HepG2 (cell line): ENCODE measurements at regions not wholly inside any gene's neighbourhood (a gene's known extent, or its start where the extent isn't known, plus 50 kb on each side); places are given as distances from the start of the nearest gene placed in this dataset.

Source experiments
- ATAC-seq: fragments of 200-7000 bp; cut with Tn5 transposase; 3 replicates; pipeline ENCODE4 v1.9.1; 2020; ENCODE audit warnings: mild to moderate bottlenecking, moderate library complexity
- BruUV-seq: library from RNA; stranded (reverse); fragments of 400-500 nt; replicated peaks from 2 replicates; lab custom pipeline; 2021; lab: Mats Ljungman, UMichigan
- CTCF ChIA-PET: fragments of 300-600 bp; formaldehyde crosslinking; extraction: SDS; loops from one replicate; lab custom pipeline; 2021; ENCODE audit warnings: low total read pairs, inconsistent platforms, low intra/inter-chr PET ratio; lab: Yijun Ruan, JAX
- POLR2A ChIA-PET: fragments of 350-600 bp; sonication (Branson Sonifier 250); formaldehyde crosslinking; loops from one replicate; lab custom pipeline; 2020; ENCODE audit warnings: antibody characterized with exemption, inconsistent platforms; lab: Yijun Ruan, JAX
- DNase-seq: peaks from one replicate; pipeline ENCODE4 v3.0.0-alpha.2; 2015; ENCODE audit warnings: low spot score
- FAIRE-seq: peaks from 3 replicates; lab custom pipeline; 2011; peaks lifted over from hg19 to GRCh38; lab: Jason Lieb, UNC
- H2AFZ ChIP-seq: one replicate; pipeline ENCODE4 v1.6.1; 2011; ENCODE audit warnings: low read length, inconsistent platforms
- H3K27ac ChIP-seq: fragments of 300-600 bp; 3 replicates; pipeline ENCODE4 v1.8.0; 2011; ENCODE audit warnings: mixed run types, mild to moderate bottlenecking, mixed read lengths, low read length, inconsistent platforms; ENCODE audit not compliant: insufficient read depth; ENCODE audit errors: extremely low read length
- H3K27me3 ChIP-seq, 2 experiments: fragments of 200-600 bp in 1 of 2; 2 replicates in 1 of 2; 3 replicates in 1 of 2; pipeline versions ENCODE4 v1.6.0 to v1.8.0; 2011; ENCODE audit warnings: low read length in 2 of 2, mild to moderate bottlenecking in 2 of 2, moderate library complexity in 2 of 2, inconsistent platforms in 1 of 2; ENCODE audit not compliant: insufficient read depth in 2 of 2, control insufficient read depth in 1 of 2
- H3K36me3 ChIP-seq, 2 experiments: fragments of 200-600 bp in 1 of 2; replicated peaks in 1 of 2; 2 replicates in 1 of 2; 3 replicates in 1 of 2; pipeline versions ENCODE4 v1.5.1 to v1.8.0; 2011; ENCODE audit warnings: low read length in 2 of 2, inconsistent platforms in 1 of 2; ENCODE audit not compliant: insufficient read depth in 2 of 2, control insufficient read depth in 1 of 2
- H3K4me1 ChIP-seq: 2 replicates; pipeline ENCODE4 v1.5.1; 2012; ENCODE audit warnings: low read length, inconsistent platforms; ENCODE audit not compliant: insufficient read depth
- H3K4me2 ChIP-seq: 2 replicates; pipeline ENCODE4 v1.6.0; 2011; ENCODE audit warnings: low read depth, low read length, inconsistent platforms
- H3K4me3 ChIP-seq, 3 experiments: fragments of 200-600 bp in 1 of 3; sonication (generic), shearing (Covaris generic) in 1 of 3; replicated peaks in 1 of 3; 2 replicates each; pipeline ENCODE4 v1.5.1; 2011 to 2016; ENCODE audit warnings: low read length in 3 of 3, inconsistent platforms in 2 of 3, low read depth in 2 of 3, mild to moderate bottlenecking in 2 of 3, control low read depth in 1 of 3, mixed read lengths in 1 of 3; ENCODE audit not compliant: insufficient read depth in 1 of 3
- H3K79me2 ChIP-seq: one replicate; pipeline ENCODE4 v1.6.1; 2011; ENCODE audit warnings: low read length, inconsistent platforms; ENCODE audit not compliant: insufficient read depth
- H3K9ac ChIP-seq: 2 replicates; pipeline ENCODE4 v1.6.0; 2011; ENCODE audit warnings: mild to moderate bottlenecking, low read depth, low read length, inconsistent platforms; ENCODE audit not compliant: insufficient read depth
- H3K9me3 ChIP-seq: 2 replicates; pipeline ENCODE4 v1.5.1; 2012; ENCODE audit warnings: mild to moderate bottlenecking, low read length
- H4K20me1 ChIP-seq: 2 replicates; pipeline ENCODE4 v1.6.0; 2011; ENCODE audit warnings: inconsistent platforms, mild to moderate bottlenecking, low read length, moderate library complexity; ENCODE audit not compliant: insufficient read depth
- MAFF ChIP-seq: IDR thresholded peaks from 2 replicates; pipeline ENCODE4 v1.6.1; 2011; ENCODE audit warnings: low read depth, low read length, improper control_type of control experiment
- MAFK ChIP-seq, 2 experiments: IDR thresholded peaks in 1 of 2; conservative IDR thresholded peaks in 1 of 2; 2 replicates each; pipeline ENCODE4 v1.6.1; 2011; ENCODE audit warnings: improper control_type of control experiment in 2 of 2, low read length in 2 of 2
- NFE2L2 ChIP-seq: fragments of 150-350 bp; IDR thresholded peaks from 2 replicates; pipeline ENCODE4 v1.6.1; 2014; ENCODE audit warnings: low read length
- TFE3 ChIP-seq: IDR thresholded peaks from 2 replicates; pipeline ENCODE4 v1.6.1; 2016
- ZNF251 ChIP-seq: sonication (generic); formaldehyde crosslinking; IDR thresholded peaks from 2 replicates; pipeline ENCODE4 v1.9.0; 2021; ENCODE audit warnings: mild to moderate bottlenecking, missing genetic modification reagents
- WGBS: methylation state at CpG from one replicate; pipeline ENCODE4 v1.1.6; 2017; ENCODE audit warnings: low lambda C conversion rate; 5-methylcytosine and 5-hydroxymethylcytosine counted together
- in situ Hi-C: cut with HindIII; loops from 2 replicates; pipeline ENCODE4 v1.10.0; 2017; ENCODE audit warnings: low pct_unique_long_range_greater_than_20kb; ENCODE audit not compliant: extremely low pct_ligation_motif_present
- intact Hi-C: fragments of 100-400 bp; cut with micrococcal nuclease; formaldehyde crosslinking; loops from one replicate; pipeline ENCODE4 v1.10.0; 2022; ENCODE audit not compliant: unreplicated experiment
- TF ChIP-seq, protein P1 (sequence below): sonication (generic); formaldehyde crosslinking; IDR thresholded peaks from 2 replicates; pipeline ENCODE4 v1.4.0; 2020; ENCODE audit warnings: missing genetic modification reagents, mild to moderate bottlenecking, borderline replicate concordance

DNA sequence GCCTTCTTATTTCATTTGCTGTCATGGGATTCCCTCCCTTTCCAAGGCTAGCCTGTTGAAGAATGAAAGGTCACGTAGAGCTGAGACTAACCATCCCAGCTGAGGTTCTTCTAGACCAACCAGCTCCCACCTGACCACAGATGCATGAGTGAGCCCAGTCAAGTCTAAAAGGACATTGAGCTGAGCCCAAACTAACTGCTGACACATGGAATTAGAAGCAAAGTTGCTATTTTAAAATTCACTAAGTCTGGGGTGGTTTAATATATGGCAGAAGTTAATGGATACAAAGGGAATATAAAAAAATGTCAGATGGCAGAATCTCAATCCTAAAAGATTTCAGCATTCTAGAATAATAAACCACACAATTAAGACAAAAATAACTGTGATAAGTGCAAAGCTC lies 118.9 kb upstream of the RASGEF1B start:
- Histone ChIP-seq H3K9me3 (no peaks in the 10 kb centered on the region), H2AFZ (no peak overlapping the region), H3K4me3 (no peak overlapping the region), H3K27me3 (no peaks in the 10 kb centered on the region), H4K20me1 (no peaks in the 10 kb centered on the region), H3K9ac (no peak overlapping the region), H3K36me3 (no peaks in the 10 kb centered on the region), H3K79me2 (no peaks in the 10 kb centered on the region), H3K4me2 (no peak overlapping the region), H3K27ac (no peak overlapping the region), H3K4me1 (no peaks in the 10 kb centered on the region)
- no TSS peak for BruUV-seq
- TF ChIP-seq NFE2L2, result no peak
- peak; percentile 58 for TF ChIP-seq MAFF
- TF ChIP-seq, protein P1, sequence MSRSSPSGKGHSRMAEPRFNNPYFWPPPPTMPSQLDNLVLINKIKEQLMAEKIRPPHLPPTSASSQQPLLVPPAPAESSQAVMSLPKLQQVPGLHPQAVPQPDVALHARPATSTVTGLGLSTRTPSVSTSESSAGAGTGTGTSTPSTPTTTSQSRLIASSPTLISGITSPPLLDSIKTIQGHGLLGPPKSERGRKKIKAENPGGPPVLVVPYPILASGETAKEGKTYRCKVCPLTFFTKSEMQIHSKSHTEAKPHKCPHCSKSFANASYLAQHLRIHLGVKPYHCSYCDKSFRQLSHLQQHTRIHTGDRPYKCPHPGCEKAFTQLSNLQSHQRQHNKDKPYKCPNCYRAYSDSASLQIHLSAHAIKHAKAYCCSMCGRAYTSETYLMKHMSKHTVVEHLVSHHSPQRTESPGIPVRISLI (CRISPR knock-in tag), result no peak
- TF ChIP-seq MAFK (conservative IDR thresholded peaks at IDR 0.05 in 1 of 2, IDR thresholded peaks at IDR 0.05 in 1 of 2; ENCODE audit: low read length in 2 of 2), result peak; percentile 48 to 62; a peak in 3 of 4 replicates
- in situ Hi-C loops (no loop called here), intact Hi-C loops (no loop called here)
- FAIRE-seq (no peak), DNase-seq (no peak), ATAC-seq (no peak)
- ChIA-PET POLR2A (no interaction called here), CTCF (no interaction called here)
- 0% methylated on average over 1 of the region's 1 CpG for whole genome bisulfite sequencing

- intact Hi-C loops (no loop called here), in situ Hi-C loops (no loop called here)
- no peaks in the 10 kb centered on the region for H3K36me3 ChIP-seq
- ChIA-PET CTCF (no interaction called here), POLR2A (no interaction called here)
- H3K27me3 ChIP-seq, result no peaks in the 10 kb centered on the region
- no peak overlapping the region for H3K4me2 ChIP-seq
- DNase-seq (no peak), ATAC-seq (no peak), FAIRE-seq (no peak)
- 16% methylated on average over 1 of the region's 1 CpG for WGBS
- no peak overlapping the region for H2AFZ ChIP-seq
- H4K20me1 ChIP-seq, result no peaks in the 10 kb centered on the region
- no peak for TF ChIP-seq ZNF251 (CRISPR knock-in tag)
- TF ChIP-seq TFE3 (CRISPR knock-in tag), result no peak
- 0 out of 2 replicates have a peak, but pooled peaks have one; percentile 6 for TF ChIP-seq MAFF
- peak in 1 of 2 experiments; percentile 29; a peak in 1 of 4 replicates for TF ChIP-seq MAFK (conservative IDR thresholded peaks at IDR 0.05 in 1 of 2, IDR thresholded peaks at IDR 0.05 in 1 of 2; ENCODE audit: low read length in 2 of 2)
- H3K27ac ChIP-seq, result no peak overlapping the region
- H3K9me3 ChIP-seq, result no peaks in the 10 kb centered on the region
- H3K79me2 ChIP-seq, result no peaks in the 10 kb centered on the region
- H3K4me3 ChIP-seq, result no peak overlapping the region
- no TSS peak for BruUV-seq
- no peak overlapping the region for H3K9ac ChIP-seq
- no peaks in the 10 kb centered on the region for H3K4me1 ChIP-seq
Measured at GRCh38 chr4:81589262-81589661, 117.6 kb upstream of the RASGEF1B start.
